IMR-90 (cell line): ENCODE measurements at regions not wholly inside any gene's neighbourhood (a gene's known extent, or its start where the extent isn't known, plus 50 kb on each side); places are given as distances from the start of the nearest gene placed in this dataset.

Source experiments
- CEBPB ChIP-seq: IDR thresholded peaks from 2 replicates; pipeline ENCODE4 v1.6.1; 2012; ENCODE audit warnings: low read depth, low read length, improper control_type of control experiment
- FOS ChIP-seq: fragments of 150-350 bp; IDR thresholded peaks from 2 replicates; pipeline ENCODE4 v1.6.1; 2016; ENCODE audit warnings: low read depth, low read length
- MXI1 ChIP-seq: IDR thresholded peaks from 2 replicates; pipeline ENCODE4 v1.6.1; 2012; ENCODE audit warnings: low read depth, mild to moderate bottlenecking, low read length, moderate library complexity, borderline replicate concordance
- POLR2A ChIP-seq: IDR thresholded peaks from 2 replicates; pipeline ENCODE4 v1.6.1; 2012; ENCODE audit warnings: mild to moderate bottlenecking, low read depth, low read length
- RAD21 ChIP-seq: IDR thresholded peaks from 2 replicates; pipeline ENCODE4 v1.6.1; 2012; ENCODE audit warnings: low read length, improper control_type of control experiment
- RFX5 ChIP-seq: IDR thresholded peaks from 2 replicates; pipeline ENCODE4 v1.8.0; 2012; ENCODE audit warnings: low read depth, mild to moderate bottlenecking, low read length, moderate library complexity
- TF ChIP-seq, protein P1 (sequence below): conservative IDR thresholded peaks from 2 replicates; pipeline ENCODE4 v1.5.1; 2012; ENCODE audit warnings: mild to moderate bottlenecking, low read depth, low read length, improper control_type of control experiment
- TF ChIP-seq, protein P2 (sequence below): fragments of 150-350 bp; IDR thresholded peaks from 2 replicates; pipeline ENCODE4 v1.6.1; 2017; ENCODE audit warnings: mild to moderate bottlenecking, antibody characterized with exemption, low read length, low read depth

GRCh38 chrX:40853816-40854123, 118.4 kb upstream of the MED14 start:
- TF ChIP-seq, protein P1, sequence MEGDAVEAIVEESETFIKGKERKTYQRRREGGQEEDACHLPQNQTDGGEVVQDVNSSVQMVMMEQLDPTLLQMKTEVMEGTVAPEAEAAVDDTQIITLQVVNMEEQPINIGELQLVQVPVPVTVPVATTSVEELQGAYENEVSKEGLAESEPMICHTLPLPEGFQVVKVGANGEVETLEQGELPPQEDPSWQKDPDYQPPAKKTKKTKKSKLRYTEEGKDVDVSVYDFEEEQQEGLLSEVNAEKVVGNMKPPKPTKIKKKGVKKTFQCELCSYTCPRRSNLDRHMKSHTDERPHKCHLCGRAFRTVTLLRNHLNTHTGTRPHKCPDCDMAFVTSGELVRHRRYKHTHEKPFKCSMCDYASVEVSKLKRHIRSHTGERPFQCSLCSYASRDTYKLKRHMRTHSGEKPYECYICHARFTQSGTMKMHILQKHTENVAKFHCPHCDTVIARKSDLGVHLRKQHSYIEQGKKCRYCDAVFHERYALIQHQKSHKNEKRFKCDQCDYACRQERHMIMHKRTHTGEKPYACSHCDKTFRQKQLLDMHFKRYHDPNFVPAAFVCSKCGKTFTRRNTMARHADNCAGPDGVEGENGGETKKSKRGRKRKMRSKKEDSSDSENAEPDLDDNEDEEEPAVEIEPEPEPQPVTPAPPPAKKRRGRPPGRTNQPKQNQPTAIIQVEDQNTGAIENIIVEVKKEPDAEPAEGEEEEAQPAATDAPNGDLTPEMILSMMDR = no peak
- no peak for TF ChIP-seq POLR2A
- TF ChIP-seq RFX5 = no peak
- TF ChIP-seq, protein P2, sequence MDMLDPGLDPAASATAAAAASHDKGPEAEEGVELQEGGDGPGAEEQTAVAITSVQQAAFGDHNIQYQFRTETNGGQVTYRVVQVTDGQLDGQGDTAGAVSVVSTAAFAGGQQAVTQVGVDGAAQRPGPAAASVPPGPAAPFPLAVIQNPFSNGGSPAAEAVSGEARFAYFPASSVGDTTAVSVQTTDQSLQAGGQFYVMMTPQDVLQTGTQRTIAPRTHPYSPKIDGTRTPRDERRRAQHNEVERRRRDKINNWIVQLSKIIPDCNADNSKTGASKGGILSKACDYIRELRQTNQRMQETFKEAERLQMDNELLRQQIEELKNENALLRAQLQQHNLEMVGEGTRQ = no peak
- TF ChIP-seq CEBPB = peak; percentile 49
- TF ChIP-seq FOS = no peak
- TF ChIP-seq RAD21 = no peak
- no peak for TF ChIP-seq MXI1
